Prostate gland (tissue), 2 donors: ENCODE measurements at regions not wholly inside any gene's neighbourhood (a gene's known extent, or its start where the extent isn't known, plus 50 kb on each side); places are given as distances from the start of the nearest gene placed in this dataset.

Experiments used
- POLR2A ChIP-seq: fragments of 450-650 bp; IDR thresholded peaks from one replicate; pipeline ENCODE4 v1.6.1; 2016; ENCODE audit warnings: antibody characterized with exemption, mild to moderate bottlenecking
- TF ChIP-seq, protein P1 (sequence below), 4 experiments: fragments of 200-600 bp in 2 of 4; fragments of 450-650 bp in 2 of 4; sonication (generic) in 2 of 4; IDR thresholded peaks; 1 replicate in 3 of 4; 2 replicates in 1 of 4; pipeline ENCODE4 v1.5.1; 2016 to 2019; ENCODE audit warnings: antibody characterized with exemption in 4 of 4, mild to moderate bottlenecking in 2 of 4, moderate library complexity in 2 of 4

DNA sequence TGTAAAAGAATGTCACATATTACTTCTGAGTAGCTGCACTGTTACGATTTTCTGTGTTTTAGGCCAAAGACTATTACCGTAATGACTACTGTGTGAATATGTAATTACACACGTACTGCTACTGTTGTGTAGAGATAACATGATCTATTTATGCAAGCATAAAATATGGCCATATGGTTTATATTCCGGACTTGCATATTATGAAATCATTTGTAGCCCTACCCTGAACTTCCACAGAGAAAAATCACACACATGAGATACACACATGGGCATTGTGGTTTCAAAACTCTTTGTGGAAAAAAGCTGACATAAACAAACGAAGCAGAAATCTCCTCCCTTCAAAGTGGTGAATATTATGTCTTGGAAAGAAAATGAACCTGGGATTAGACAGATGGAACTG, 373.0 kb upstream of the ADAMTS5 start:
- no peak for TF ChIP-seq POLR2A
- TF ChIP-seq, protein P1, sequence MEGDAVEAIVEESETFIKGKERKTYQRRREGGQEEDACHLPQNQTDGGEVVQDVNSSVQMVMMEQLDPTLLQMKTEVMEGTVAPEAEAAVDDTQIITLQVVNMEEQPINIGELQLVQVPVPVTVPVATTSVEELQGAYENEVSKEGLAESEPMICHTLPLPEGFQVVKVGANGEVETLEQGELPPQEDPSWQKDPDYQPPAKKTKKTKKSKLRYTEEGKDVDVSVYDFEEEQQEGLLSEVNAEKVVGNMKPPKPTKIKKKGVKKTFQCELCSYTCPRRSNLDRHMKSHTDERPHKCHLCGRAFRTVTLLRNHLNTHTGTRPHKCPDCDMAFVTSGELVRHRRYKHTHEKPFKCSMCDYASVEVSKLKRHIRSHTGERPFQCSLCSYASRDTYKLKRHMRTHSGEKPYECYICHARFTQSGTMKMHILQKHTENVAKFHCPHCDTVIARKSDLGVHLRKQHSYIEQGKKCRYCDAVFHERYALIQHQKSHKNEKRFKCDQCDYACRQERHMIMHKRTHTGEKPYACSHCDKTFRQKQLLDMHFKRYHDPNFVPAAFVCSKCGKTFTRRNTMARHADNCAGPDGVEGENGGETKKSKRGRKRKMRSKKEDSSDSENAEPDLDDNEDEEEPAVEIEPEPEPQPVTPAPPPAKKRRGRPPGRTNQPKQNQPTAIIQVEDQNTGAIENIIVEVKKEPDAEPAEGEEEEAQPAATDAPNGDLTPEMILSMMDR (IDR thresholded peaks at IDR 0.05): no peak
